GM19023 (cell line): ENCODE measurements at regions not wholly inside any gene's neighbourhood (a gene's known extent, or its start where the extent isn't known, plus 50 kb on each side); places are given as distances from the start of the nearest gene placed in this dataset.
"Not testable (repeated sequence)": the region's sequence is repeated elsewhere in the genome, so short reads cannot be mapped to it uniquely, and the experiment has no call there.

Experiments
- ATAC-seq: cut with Tn5 transposase; IDR thresholded peaks from one replicate; pipeline ENCODE4 v1.9.1; 2021; ENCODE audit warnings: mild to moderate bottlenecking, moderate library complexity; ENCODE audit not compliant: unreplicated experiment

DNA sequence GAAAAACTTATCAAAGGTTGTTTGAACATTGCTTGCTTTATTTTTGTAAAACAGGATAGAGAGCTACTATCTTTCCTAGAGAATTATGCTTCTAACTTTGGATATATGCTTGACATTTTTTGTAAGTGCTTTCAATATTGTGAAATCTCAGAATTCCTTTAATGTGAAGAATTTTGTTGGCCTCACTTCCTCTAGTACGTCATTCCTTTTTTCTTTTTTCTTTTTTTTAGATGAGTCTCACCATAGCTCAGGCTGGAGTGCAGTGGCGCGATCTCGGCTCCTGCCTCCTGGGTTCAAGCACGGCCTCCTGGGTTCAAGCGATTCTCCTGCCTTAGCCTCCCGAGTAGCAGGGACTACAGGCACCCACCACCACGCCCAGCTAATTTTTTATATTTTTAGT is 668.1 kb downstream of the RFPL4B start:
- no peak for ATAC-seq

GRCh38 chr6:113017353-113017752 is 670.2 kb downstream of the RFPL4B start:
- ATAC-seq = no peak

GRCh38 chr6:113018351-113019151 is 671.4 kb downstream of the RFPL4B start:
- no peak for ATAC-seq

GRCh38 chr6:113019176-113019575 is 672.0 kb downstream of the RFPL4B start:
- ATAC-seq = no peak

DNA sequence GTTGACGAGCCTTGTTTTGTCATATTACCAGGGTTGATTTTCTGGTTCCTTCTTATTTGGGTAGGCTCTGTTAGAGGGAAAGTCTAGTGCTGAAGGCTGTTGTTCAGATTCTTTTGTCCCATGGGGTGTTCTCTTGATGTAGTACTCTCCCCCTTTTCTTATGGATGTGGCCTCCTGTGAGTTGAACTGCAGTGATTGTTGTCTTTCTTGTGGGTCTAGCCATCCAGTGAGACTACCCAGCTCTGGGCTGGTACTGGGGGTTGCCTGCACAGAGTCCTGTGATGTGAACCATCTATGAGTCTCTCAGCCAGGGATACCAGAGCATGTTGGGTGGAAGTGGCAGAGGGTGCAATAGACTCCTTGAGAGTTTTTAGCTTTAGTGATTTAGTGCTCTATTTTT is 680.6 kb downstream of the RFPL4B start:
- ATAC-seq = no peak

- ATAC-seq = not testable (repeated sequence)
Observed at GRCh38 chr6:113029161-113029560, 682.0 kb downstream of the RFPL4B start.

- ATAC-seq = no peak
Observed at GRCh38 chr6:113031591-113032238, 684.6 kb downstream of the RFPL4B start.

DNA sequence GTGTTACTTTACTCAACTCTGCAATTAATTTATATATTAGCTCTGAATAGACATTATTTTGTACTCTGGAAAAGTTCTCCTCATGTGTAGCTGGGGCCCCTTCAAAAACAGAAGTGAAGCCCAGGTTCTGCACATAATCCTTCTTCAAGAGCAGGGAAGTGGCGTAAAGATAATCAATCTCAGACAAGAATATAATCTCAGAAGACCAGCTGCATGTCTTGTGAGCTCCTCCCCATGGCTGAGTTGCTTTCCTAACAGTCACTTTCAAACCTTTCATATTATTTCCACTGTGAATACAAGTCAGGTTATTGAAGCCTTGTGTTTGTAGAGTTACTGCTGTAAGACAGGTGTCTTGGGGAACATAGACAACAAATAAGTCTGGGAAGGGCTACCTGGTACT is 691.9 kb downstream of the RFPL4B start:
- ATAC-seq = no peak

DNA sequence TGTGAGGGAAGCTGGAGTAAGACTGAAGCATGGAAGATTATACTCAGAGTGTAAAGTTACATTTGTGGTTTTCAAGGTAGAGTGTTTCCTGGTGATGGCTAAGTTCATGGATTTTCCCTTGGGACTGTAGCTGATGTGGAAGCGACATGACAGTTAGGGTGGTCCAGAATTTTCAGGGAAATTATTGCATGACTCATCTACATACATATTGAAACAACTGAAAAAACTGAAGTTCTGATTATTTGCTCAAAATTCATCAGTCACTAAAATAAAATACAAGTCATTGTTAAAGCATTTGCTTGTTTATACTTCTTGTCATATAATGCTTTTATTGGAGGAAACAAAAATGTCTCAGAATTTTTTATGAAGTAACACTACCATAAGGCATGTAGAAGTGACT is 700.0 kb downstream of the RFPL4B start:
- ATAC-seq = no peak

DNA sequence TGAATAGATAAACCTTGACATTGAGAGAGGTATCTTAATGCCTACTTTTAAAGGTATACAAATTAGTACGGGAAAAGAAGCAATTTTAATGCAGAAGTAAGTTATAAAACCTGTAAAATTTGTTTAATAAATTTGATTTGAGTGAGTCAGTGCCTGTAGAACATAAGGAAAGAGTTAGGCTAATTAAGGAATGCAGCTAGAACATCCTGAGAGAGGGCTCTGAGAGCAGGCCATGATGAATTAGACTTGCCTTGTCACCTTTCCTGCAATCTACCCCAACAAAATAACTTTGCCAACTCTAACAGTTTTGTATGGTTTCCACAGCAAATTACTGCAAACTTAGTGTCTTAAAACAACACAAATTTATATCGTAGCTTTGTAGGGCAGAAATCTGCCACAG is 700.8 kb downstream of the RFPL4B start:
- ATAC-seq = no peak

DNA sequence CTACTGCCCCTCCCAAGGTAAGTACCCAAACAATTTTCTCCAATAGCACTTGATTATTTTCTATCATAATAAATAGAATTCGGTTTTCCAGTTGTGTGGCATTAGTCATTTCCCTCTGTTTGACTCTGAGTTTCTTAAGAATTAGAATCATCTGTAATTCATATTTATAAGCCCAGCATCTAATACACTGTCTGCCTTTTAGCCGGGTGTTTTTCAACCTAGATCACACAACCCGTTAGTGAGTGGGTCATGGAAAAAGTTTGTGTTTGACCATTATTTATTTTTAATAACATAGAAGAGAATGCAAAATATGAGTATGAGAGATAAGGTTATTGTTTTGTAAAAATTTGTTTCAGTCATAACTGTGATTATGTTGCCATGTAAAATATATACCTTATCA is 701.6 kb downstream of the RFPL4B start:
- no peak for ATAC-seq

DNA sequence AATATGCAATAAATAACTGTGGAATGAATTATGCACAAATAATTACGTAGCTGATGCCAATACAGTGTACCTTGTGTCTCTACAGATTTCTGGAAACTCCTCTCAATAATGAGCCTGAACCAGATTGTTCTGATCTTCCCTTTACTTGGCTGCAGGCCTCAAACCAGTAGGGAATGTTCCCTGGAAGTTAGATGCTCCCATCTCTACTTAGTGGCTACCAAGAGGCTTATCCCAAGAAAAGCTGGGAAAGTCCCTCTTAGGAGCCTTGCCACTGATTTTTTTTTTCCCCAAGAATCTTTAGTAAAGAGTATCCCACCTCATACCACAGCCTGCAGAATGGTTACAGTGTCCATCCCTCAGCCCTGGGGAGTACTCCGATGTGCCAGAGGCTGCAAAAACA is 702.1 kb downstream of the RFPL4B start:
- no peak for ATAC-seq

- no peak for ATAC-seq
Observed at GRCh38 chr6:113050010-113050858, 703.1 kb downstream of the RFPL4B start.

DNA sequence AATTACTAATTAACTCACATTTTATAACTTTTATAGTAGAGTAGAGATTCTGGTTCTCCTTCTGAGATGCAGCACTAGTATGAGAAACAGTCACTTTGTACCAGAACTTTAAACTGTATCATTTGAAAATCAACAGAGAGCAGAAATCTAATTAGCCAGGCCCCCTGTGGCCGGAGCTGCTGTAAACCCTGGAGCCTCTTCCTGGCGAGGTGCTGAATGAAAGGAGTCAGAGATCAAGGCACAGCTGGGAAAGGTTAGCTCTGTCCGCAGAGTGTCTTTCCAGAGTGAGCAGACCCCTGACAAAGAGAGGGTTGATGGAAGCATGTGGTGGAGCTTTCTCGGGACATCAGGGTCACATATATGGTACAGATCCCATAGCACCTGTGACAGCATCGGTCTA is 703.8 kb downstream of the RFPL4B start:
- no peak for ATAC-seq

DNA sequence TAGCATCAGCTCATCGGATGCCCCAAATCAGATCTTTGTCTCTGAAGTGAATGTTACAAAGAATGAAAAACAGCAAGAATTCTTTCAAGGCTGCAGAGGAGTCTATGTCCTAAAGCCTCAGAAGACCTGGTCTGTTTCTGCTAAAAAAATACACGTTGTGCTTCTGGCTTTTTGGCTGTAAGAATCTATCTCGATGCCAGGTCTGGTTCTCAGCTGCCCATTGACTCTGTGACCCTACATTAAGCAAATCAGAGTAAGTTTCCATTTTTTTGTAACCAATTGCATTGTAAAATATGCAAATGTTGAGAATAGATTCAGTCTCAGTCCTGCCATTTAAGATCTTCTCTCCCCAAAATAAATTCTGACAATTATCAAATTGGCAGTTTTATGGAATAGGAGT is 705.4 kb downstream of the RFPL4B start:
- no peak for ATAC-seq

- no peak for ATAC-seq
Observed at GRCh38 chr6:113055061-113055460, 707.9 kb downstream of the RFPL4B start.

DNA sequence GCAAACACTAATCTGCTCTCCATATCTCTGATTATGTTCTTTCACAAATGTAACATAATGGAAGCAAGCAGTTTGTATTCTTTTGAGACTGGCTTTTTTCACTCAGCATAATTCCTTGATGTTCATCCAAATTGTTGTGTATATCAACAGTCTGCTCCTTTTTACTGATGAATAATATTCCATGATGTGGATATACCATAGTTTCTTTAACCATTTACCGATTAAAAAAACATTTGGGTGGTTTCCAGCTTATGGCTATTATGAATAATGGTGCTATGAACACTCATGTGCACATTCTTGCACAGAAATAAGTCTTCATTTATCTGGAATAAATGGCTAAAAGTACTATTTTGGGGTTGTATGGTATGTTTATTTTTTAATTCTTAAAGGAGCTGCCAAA is 708.9 kb downstream of the RFPL4B start:
- no peak for ATAC-seq

GRCh38 chr6:113057567-113058053 is 710.5 kb downstream of the RFPL4B start:
- ATAC-seq = no peak

DNA sequence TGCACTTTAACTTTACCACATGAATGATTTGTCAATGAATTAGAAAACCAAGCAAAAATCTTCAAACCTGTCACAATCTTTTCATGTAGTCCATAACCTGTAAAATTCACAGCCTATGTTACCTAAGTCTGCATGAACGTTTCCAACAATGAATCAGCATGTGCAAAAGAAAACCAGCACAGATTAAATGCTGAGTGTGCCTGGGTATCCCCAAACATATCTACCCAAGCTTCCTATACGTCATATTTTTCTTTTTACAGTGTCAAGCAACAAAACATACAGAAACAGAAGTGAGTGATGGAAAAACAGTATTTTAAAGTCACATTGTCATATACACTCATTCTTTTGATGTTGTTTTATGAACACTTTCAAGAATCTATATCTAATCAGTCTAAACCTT is 713.5 kb downstream of the RFPL4B start:
- no peak for ATAC-seq

- ATAC-seq = no peak
Observed at GRCh38 chr6:113065611-113066010, 718.5 kb downstream of the RFPL4B start.

GRCh38 chr6:113067612-113068275 is 720.6 kb downstream of the RFPL4B start:
- ATAC-seq = no peak
